ENCODE measurements at regions not wholly inside any gene's neighbourhood (a gene's known extent, or its start where the extent isn't known, plus 50 kb on each side); places are given as distances from the start of the nearest gene placed in this dataset.

- TF ChIP-seq CTCF (IDR thresholded peaks at IDR 0.05) (no peak), POLR2A (IDR thresholded peaks at IDR 0.05) (no peak)
Observed at GRCh38 chr1:218700666-218701065, 355.5 kb downstream of the TGFB2 start.

Measured in uterus (tissue), 2 donors.